H1 (cell line): ENCODE measurements at regions not wholly inside any gene's neighbourhood (a gene's known extent, or its start where the extent isn't known, plus 50 kb on each side); places are given as distances from the start of the nearest gene placed in this dataset.

Experiments used
- CTCF ChIA-PET: fragments of 300-600 bp; sonication (Branson Sonifier 250); formaldehyde crosslinking; loops from one replicate; lab custom pipeline; 2021; ENCODE audit not compliant: partially characterized antibody; lab: Charles Lee
- POLR2A ChIA-PET: fragments of 300-600 bp; sonication (Branson Sonifier 250); formaldehyde crosslinking; loops from one replicate; lab custom pipeline; 2021; ENCODE audit warnings: inconsistent platforms; ENCODE audit not compliant: partially characterized antibody; lab: Charles Lee
- DNase-seq, 2 experiments: peaks; one replicate each; pipeline versions ENCODE4 v3.0.0 to v3.0.0-alpha.2; 2010 to 2022; ENCODE audit warnings: low spot score in 2 of 2, low read depth in 1 of 2, mixed read lengths in 1 of 2
- FAIRE-seq: peaks from 2 replicates; lab custom pipeline; 2011; peaks lifted over from hg19 to GRCh38; lab: Jason Lieb, UNC
- H2AFZ ChIP-seq: 2 replicates; pipeline ENCODE4 v1.8.1; 2012; ENCODE audit warnings: low read length, inconsistent platforms
- H2AK5ac ChIP-seq: 2 replicates; pipeline ENCODE4 v1.6.1; 2013; ENCODE audit warnings: low read depth, low read length
- H2BK120ac ChIP-seq: replicated peaks from 2 replicates; pipeline ENCODE3; 2013; ENCODE audit warnings: low read depth, low read length, inconsistent platforms
- H2BK12ac ChIP-seq: 2 replicates; pipeline ENCODE4 v1.6.1; 2013; ENCODE audit warnings: low read depth, low read length
- H2BK15ac ChIP-seq: 2 replicates; pipeline ENCODE4 v1.6.1; 2013; ENCODE audit warnings: low read length
- H2BK20ac ChIP-seq: 2 replicates; pipeline ENCODE4 v1.6.1; 2013; ENCODE audit warnings: low read length
- H2BK5ac ChIP-seq: 2 replicates; pipeline ENCODE4 v1.6.1; 2013; ENCODE audit warnings: low read depth, low read length
- H3K14ac ChIP-seq: 2 replicates; pipeline ENCODE4 v1.6.1; 2013; ENCODE audit warnings: inconsistent platforms; ENCODE audit not compliant: insufficient read length
- H3K18ac ChIP-seq: 2 replicates; pipeline ENCODE4 v1.6.1; 2013; ENCODE audit warnings: low read length; ENCODE audit errors: extremely low read depth
- H3K23ac ChIP-seq: 2 replicates; pipeline ENCODE4 v1.6.1; 2013; ENCODE audit warnings: inconsistent platforms; ENCODE audit not compliant: insufficient read length
- H3K23me2 ChIP-seq: 2 replicates; pipeline ENCODE4 v1.6.1; 2013; ENCODE audit warnings: low read depth, low read length
- H3K27ac ChIP-seq: 2 replicates; pipeline ENCODE4 v1.6.1; 2011; ENCODE audit warnings: low read depth, low read length, inconsistent platforms
- H3K27me3 ChIP-seq, 4 experiments: replicated peaks in 1 of 4; 1 replicate in 1 of 4; 2 replicates in 3 of 4; pipeline versions ENCODE4 v1.6.1 to v1.8.1; 2011 to 2013; ENCODE audit warnings: low read length in 3 of 4, mild to moderate bottlenecking in 3 of 4, inconsistent platforms in 2 of 4, mixed read lengths in 2 of 4, moderate library complexity in 1 of 4; ENCODE audit not compliant: control insufficient read depth in 3 of 4, insufficient read depth in 3 of 4; ENCODE audit errors: extremely low read depth in 1 of 4
- H3K36me3 ChIP-seq, 4 experiments: 2 replicates each; pipeline versions ENCODE4 v1.6.1 to v1.8.1; 2011 to 2013; ENCODE audit warnings: mild to moderate bottlenecking in 4 of 4, low read length in 3 of 4, moderate library complexity in 2 of 4, control low read depth in 1 of 4, inconsistent platforms in 1 of 4; ENCODE audit not compliant: insufficient read depth in 4 of 4, control insufficient read depth in 2 of 4
- H3K4ac ChIP-seq: replicated peaks from 2 replicates; pipeline ENCODE3; 2013; ENCODE audit warnings: low read length, low read depth, mixed read lengths, inconsistent platforms; ENCODE audit not compliant: insufficient read length
- H3K4me1 ChIP-seq, 4 experiments: replicated peaks in 1 of 4; 1 replicate in 1 of 4; 2 replicates in 3 of 4; pipeline versions ENCODE4 v1.6.1 to v1.8.1; 2011 to 2013; ENCODE audit warnings: low read length in 3 of 4, inconsistent platforms in 2 of 4, mixed read lengths in 1 of 4; ENCODE audit not compliant: insufficient read depth in 4 of 4, control insufficient read depth in 3 of 4
- H3K4me2 ChIP-seq, 2 experiments: 2 replicates each; pipeline versions ENCODE4 v1.6.1 to v1.8.1; 2011 to 2013; ENCODE audit warnings: low read depth in 2 of 2, low read length in 2 of 2, control low read depth in 1 of 2, inconsistent platforms in 1 of 2, mild to moderate bottlenecking in 1 of 2; ENCODE audit not compliant: insufficient read depth in 1 of 2
- H3K4me3 ChIP-seq, 4 experiments: fragments of 200-600, 300-600 bp in 1 of 4; sonication (generic), shearing (Covaris generic), sonication (Bioruptor Twin) in 1 of 4; 2 replicates each; pipeline versions ENCODE4 v1.5.1 to v1.8.1; 2011 to 2016; ENCODE audit warnings: low read length in 4 of 4, low read depth in 3 of 4, control low read depth in 2 of 4, inconsistent platforms in 2 of 4, mild to moderate bottlenecking in 2 of 4, mixed read lengths in 1 of 4, moderate library complexity in 1 of 4; ENCODE audit not compliant: insufficient read depth in 2 of 4; ENCODE audit errors: extremely low read depth in 1 of 4
- H3K56ac ChIP-seq: replicated peaks from 2 replicates; pipeline ENCODE3; 2013; ENCODE audit warnings: low read depth, mild to moderate bottlenecking, mixed read lengths, low read length, inconsistent platforms; ENCODE audit not compliant: insufficient read length
- H3K79me1 ChIP-seq: 2 replicates; pipeline ENCODE4 v1.6.1; 2013; ENCODE audit warnings: low read depth, low read length, control low read depth
- H3K79me2 ChIP-seq, 2 experiments: 2 replicates each; pipeline versions ENCODE4 v1.6.1 to v1.8.1; 2012 to 2013; ENCODE audit warnings: low read length in 2 of 2, mild to moderate bottlenecking in 2 of 2, inconsistent platforms in 1 of 2; ENCODE audit not compliant: insufficient read depth in 2 of 2, control insufficient read depth in 1 of 2
- H3K9ac ChIP-seq, 4 experiments: replicated peaks in 1 of 4; 1 replicate in 1 of 4; 2 replicates in 3 of 4; pipeline versions ENCODE4 v1.6.1 to v1.8.1; 2011 to 2013; ENCODE audit warnings: low read depth in 3 of 4, low read length in 3 of 4, control low read depth in 2 of 4, mild to moderate bottlenecking in 2 of 4, moderate library complexity in 2 of 4, inconsistent platforms in 1 of 4; ENCODE audit errors: extremely low read depth in 1 of 4
- H3K9me3 ChIP-seq, 2 experiments: 2 replicates each; pipeline versions ENCODE4 v1.6.1 to v1.8.1; 2012 to 2013; ENCODE audit warnings: mild to moderate bottlenecking in 2 of 2, moderate library complexity in 2 of 2, control low read depth in 1 of 2, inconsistent platforms in 1 of 2, low read depth in 1 of 2, low read length in 1 of 2, mixed read lengths in 1 of 2; ENCODE audit not compliant: insufficient read depth in 2 of 2
- H4K20me1 ChIP-seq, 2 experiments: replicated peaks in 1 of 2; 2 replicates each; pipeline versions ENCODE3 to v1.8.1; 2011 to 2013; ENCODE audit warnings: inconsistent platforms in 2 of 2, low read length in 2 of 2, mild to moderate bottlenecking in 1 of 2; ENCODE audit not compliant: insufficient read depth in 2 of 2, control insufficient read depth in 1 of 2
- H4K5ac ChIP-seq: 2 replicates; pipeline ENCODE4 v1.6.1; 2013; ENCODE audit warnings: low read length, low read depth, mixed read lengths, inconsistent platforms; ENCODE audit not compliant: insufficient read length
- H4K8ac ChIP-seq: 2 replicates; pipeline ENCODE4 v1.8.0; 2013; ENCODE audit warnings: mild to moderate bottlenecking, moderate library complexity, low read length, inconsistent platforms; ENCODE audit not compliant: insufficient read depth; ENCODE audit errors: extremely low read depth
- H4K91ac ChIP-seq: replicated peaks from 2 replicates; pipeline ENCODE3; 2013; ENCODE audit warnings: low read length, mixed read lengths, inconsistent platforms; ENCODE audit not compliant: insufficient read length
- ATF3 ChIP-seq: IDR thresholded peaks from 2 replicates; pipeline ENCODE4 v1.6.1; 2011; ENCODE audit warnings: low read depth, mild to moderate bottlenecking, low read length; ENCODE audit not compliant: insufficient read depth
- CBX5 ChIP-seq: fragments of 300-800, 300-1000 bp; sonication (generic); IDR thresholded peaks from 2 replicates; pipeline ENCODE4 v1.7.1; 2016; ENCODE audit warnings: antibody characterized with exemption, low read length, low read depth
- EGR1 ChIP-seq: IDR thresholded peaks from 2 replicates; pipeline ENCODE4 v1.6.1; 2011; ENCODE audit warnings: low read depth, low read length, borderline replicate concordance
- JUND ChIP-seq: IDR thresholded peaks from 2 replicates; pipeline ENCODE4 v1.6.1; 2011; ENCODE audit warnings: mild to moderate bottlenecking, improper control_type of control experiment, low read length
- KDM1A ChIP-seq: fragments of 200-600, 300-600 bp; sonication (generic); IDR thresholded peaks from 2 replicates; pipeline ENCODE4 v1.7.1; 2016; ENCODE audit warnings: mild to moderate bottlenecking, low read length, borderline replicate concordance
- MAFK ChIP-seq: IDR thresholded peaks from 2 replicates; pipeline ENCODE4 v1.6.1; 2012; ENCODE audit warnings: low read depth, mild to moderate bottlenecking, improper control_type of control experiment, low read length
- POLR2A ChIP-seq, 2 experiments: IDR thresholded peaks; 1 replicate in 1 of 2; 2 replicates in 1 of 2; pipeline ENCODE4 v1.6.1; 2011; ENCODE audit warnings: low read depth in 2 of 2, low read length in 2 of 2, mild to moderate bottlenecking in 2 of 2; ENCODE audit errors: control extremely low read depth in 1 of 2
- RBBP5 ChIP-seq: IDR thresholded peaks from 2 replicates; pipeline ENCODE4 v1.7.1; 2012; ENCODE audit warnings: low read depth, mild to moderate bottlenecking, inconsistent platforms, low read length, moderate library complexity, borderline replicate concordance
- RFX5 ChIP-seq: IDR thresholded peaks from 2 replicates; pipeline ENCODE4 v1.6.1; 2011; ENCODE audit warnings: low read depth, low read length, improper control_type of control experiment, borderline replicate concordance
- RNF2 ChIP-seq: fragments of 200-900, 300-1000 bp; sonication (generic); IDR thresholded peaks from 2 replicates; pipeline ENCODE4 v1.7.1; 2016; ENCODE audit warnings: borderline replicate concordance, low read depth, mild to moderate bottlenecking, antibody characterized with exemption, low read length; ENCODE audit not compliant: poor library complexity, severe bottlenecking; ENCODE audit errors: missing control alignments
- SAP30 ChIP-seq: fragments of 300-600 bp; sonication (generic); IDR thresholded peaks from 2 replicates; pipeline ENCODE4 v1.7.1; 2012; ENCODE audit warnings: low read length, moderate library complexity, mild to moderate bottlenecking, inconsistent platforms; ENCODE audit not compliant: insufficient read depth, insufficient replicate concordance
- SP4 ChIP-seq: IDR thresholded peaks from 2 replicates; pipeline ENCODE4 v1.6.1; 2012; ENCODE audit warnings: low read length, inconsistent platforms
- SUZ12 ChIP-seq: fragments of 200-600 bp; sonication (generic); IDR thresholded peaks from 2 replicates; pipeline ENCODE4 v1.6.1; 2012; ENCODE audit warnings: mild to moderate bottlenecking, inconsistent platforms, low read length, moderate library complexity, mixed read lengths
- TAF1 ChIP-seq: IDR thresholded peaks from 2 replicates; pipeline ENCODE4 v1.6.1; 2011; ENCODE audit warnings: mild to moderate bottlenecking, low read depth, low read length
- TEAD4 ChIP-seq: IDR thresholded peaks from 2 replicates; pipeline ENCODE4 v1.6.1; 2012; ENCODE audit warnings: low read depth, low read length, inconsistent platforms, mixed read lengths
- WGBS, 2 experiments: shearing (Covaris generic) in 1 of 2; methylation state at CpG; one replicate each; pipeline versions ENCODE4 v1.1.6 to v1.1.7; 2013 to 2015; ENCODE audit warnings: low lambda C conversion rate in 2 of 2, mixed read lengths in 2 of 2, inconsistent platforms in 1 of 2, low coverage in 1 of 2, missing lambda C conversion rate in 1 of 2; ENCODE audit not compliant: insufficient replicate concordance in 2 of 2, insufficient coverage in 1 of 2, insufficient read length in 1 of 2; ENCODE audit errors: extremely low coverage in 1 of 2, missing lambda C conversion rate in 1 of 2; 5-methylcytosine and 5-hydroxymethylcytosine counted together

GRCh38 chrX:102860235-102860634 is 76.8 kb upstream of the RAB40AL start:
- Histone ChIP-seq H4K91ac (no peak overlapping the region), H3K14ac (no peak overlapping the region), H3K27me3 (no peaks in the 10 kb centered on the region), H3K9ac (no peak overlapping the region), H2BK5ac (no peak overlapping the region), H3K79me1 (no peaks in the 10 kb centered on the region), H3K36me3 (peaks cover 0 to 3% (median 0%) of the 10 kb centered on the region in 4 experiments; a peak in 2 of 8 replicates), H3K4me2 (no peak overlapping the region), H3K79me2 (no peaks in the 10 kb centered on the region), H2AFZ (no peak overlapping the region), H3K4ac (no peak overlapping the region), H4K5ac (no peak overlapping the region), H3K18ac (no peak overlapping the region), H3K27ac (no peak overlapping the region), H3K23ac (no peak overlapping the region), H2BK15ac (no peak overlapping the region), H4K20me1 (no peaks in the 10 kb centered on the region), H4K8ac (no peak overlapping the region), H2BK120ac (no peak overlapping the region), H2BK12ac (no peak overlapping the region), H2BK20ac (no peak overlapping the region), H3K23me2 (no peaks in the 10 kb centered on the region), H3K56ac (no peak overlapping the region), H3K9me3 (no peaks in the 10 kb centered on the region), H3K4me1 (peaks cover 0 to 2% (median 0%) of the 10 kb centered on the region in 4 experiments; a peak in 1 of 7 replicates), H3K4me3 (no peak overlapping the region), H2AK5ac (no peak overlapping the region)
- WGBS, 2 experiments, result 90% methylated on average over 1 of the region's 1 CpG; no CpG with 5 or more reads in 1 of the 2 experiments
- DNase-seq (no peak), FAIRE-seq (no peak)
- POLR2A ChIA-PET, result no interaction called here
- CTCF ChIA-PET, result interaction anchor here (0.9 to 2.0 kb wide), 5 partner anchors 18 to 40 kb away, joined by 3 to 6 read pairs (median 4); no protein-coding TSS in a partner anchor
- TF ChIP-seq JUND, result no peak
- no peak for TF ChIP-seq SUZ12
- TF ChIP-seq RBBP5, result no peak
- TF ChIP-seq TEAD4, result no peak
- TF ChIP-seq POLR2A (IDR thresholded peaks at IDR 0.05; ENCODE audit: control extremely low read depth in 1 of 2, low read depth in 2 of 2, low read length in 2 of 2), result no peak
- no peak for TF ChIP-seq KDM1A
- no peak for TF ChIP-seq MAFK
- no peak for TF ChIP-seq ATF3
- no peak for TF ChIP-seq SAP30
- TF ChIP-seq RNF2, result no peak
- TF ChIP-seq TAF1, result no peak
- no peak for TF ChIP-seq EGR1
- no peak for TF ChIP-seq SP4
- no peak for TF ChIP-seq RFX5
- TF ChIP-seq CBX5, result no peak
